IPS DF 4.7 (cell line): ENCODE measurements at regions not wholly inside any gene's neighbourhood (a gene's known extent, or its start where the extent isn't known, plus 50 kb on each side); places are given as distances from the start of the nearest gene placed in this dataset.
"Not testable (repeated sequence)": the region's sequence is repeated elsewhere in the genome, so short reads cannot be mapped to it uniquely, and the experiment has no call there.

Source experiments
- DNase-seq: peaks from one replicate; pipeline ENCODE4 v3.0.0-alpha.2; 2013; ENCODE audit warnings: low spot score; ENCODE audit errors: extremely low read depth

GRCh38 chr3:64814351-64814750 is 126.6 kb upstream of the ADAMTS9 start:
- no peak for DNase-seq

GRCh38 chr3:64813326-64813725 is 125.5 kb upstream of the ADAMTS9 start:
- no peak for DNase-seq

GRCh38 chr3:64809086-64809485 is 121.3 kb upstream of the ADAMTS9 start:
- no peak for DNase-seq

- no peak for DNase-seq
These were observed 120.3 kb upstream of the ADAMTS9 start for GRCh38 chr3:64808061-64808460.

GRCh38 chr3:64806668-64807605 is 119.1 kb upstream of the ADAMTS9 start:
- DNase-seq = no peak

- no peak for DNase-seq
These were observed 118.2 kb upstream of the ADAMTS9 start for GRCh38 chr3:64805978-64806377.

GRCh38 chr3:64805248-64805647 is 117.4 kb upstream of the ADAMTS9 start:
- no peak for DNase-seq

- DNase-seq = no peak
These were observed 115.7 kb upstream of the ADAMTS9 start for GRCh38 chr3:64803469-64803868.

- DNase-seq = no peak
These were observed 114.7 kb upstream of the ADAMTS9 start for GRCh38 chr3:64802460-64802859.

- DNase-seq = no peak
These were observed 114.1 kb upstream of the ADAMTS9 start for GRCh38 chr3:64801856-64802255.

GRCh38 chr3:64799606-64800005 is 111.8 kb upstream of the ADAMTS9 start:
- no peak for DNase-seq

GRCh38 chr3:64798316-64798715 is 110.5 kb upstream of the ADAMTS9 start:
- DNase-seq = no peak

- no peak for DNase-seq
These were observed 109.0 kb upstream of the ADAMTS9 start for GRCh38 chr3:64796607-64797399.

- no peak for DNase-seq
These were observed 104.6 kb upstream of the ADAMTS9 start for GRCh38 chr3:64792445-64792844.

- DNase-seq = no peak
These were observed 101.3 kb upstream of the ADAMTS9 start for GRCh38 chr3:64789111-64789510.

GRCh38 chr3:64783200-64783599 is 95.4 kb upstream of the ADAMTS9 start:
- no peak for DNase-seq

GRCh38 chr3:64780923-64781322 is 93.1 kb upstream of the ADAMTS9 start:
- not testable (repeated sequence) for DNase-seq

GRCh38 chr3:64773137-64773536 is 85.3 kb upstream of the ADAMTS9 start:
- no peak for DNase-seq

GRCh38 chr3:64766440-64766839 is 78.6 kb upstream of the ADAMTS9 start:
- no peak for DNase-seq

- DNase-seq = no peak
These were observed 78.1 kb upstream of the ADAMTS9 start for GRCh38 chr3:64765947-64766346.

- DNase-seq = no peak
These were observed 76.7 kb upstream of the ADAMTS9 start for GRCh38 chr3:64764386-64764929.

GRCh38 chr3:64763980-64764379 is 76.2 kb upstream of the ADAMTS9 start:
- DNase-seq = no peak
